ENCODE measurements at regions not wholly inside any gene's neighbourhood (a gene's known extent, or its start where the extent isn't known, plus 50 kb on each side); places are given as distances from the start of the nearest gene placed in this dataset.

GRCh38 chr2:129726216-129726615 lies 253.2 kb upstream of the RAB6C start:
- no peaks in the 10 kb centered on the region for H3K9me3 ChIP-seq (ENCODE audit: insufficient read depth, low read depth)
- peaks cover 51% of the 10 kb centered on the region for H3K27me3 ChIP-seq (ENCODE audit: insufficient read depth, low read depth)
- no peaks in the 10 kb centered on the region for H3K79me2 ChIP-seq (ENCODE audit: low read depth)
- no peaks in the 10 kb centered on the region for H3F3A ChIP-seq (ENCODE audit: insufficient read depth, low read depth)
- BruUV-seq (replicated peaks): no TSS peak
- no peak for DNase-seq
- H3K4me3 ChIP-seq: no peak overlapping the region
- H3K9me2 ChIP-seq (ENCODE audit: insufficient read depth): no peaks in the 10 kb centered on the region
- no peaks in the 10 kb centered on the region for H3K36me3 ChIP-seq (ENCODE audit: low read depth)
- POLR2A ChIA-PET (ENCODE audit: unreplicated experiment): no interaction called here
- no peak overlapping the region for H3K27ac ChIP-seq
- no peak overlapping the region for H3K4me2 ChIP-seq
- H3K4me1 ChIP-seq (replicated peaks; ENCODE audit: insufficient read depth): no peaks in the 10 kb centered on the region
- CTCF ChIA-PET: no interaction called here
- TF ChIP-seq EZH2 (IDR thresholded peaks at IDR 0.05; ENCODE audit: low read depth): no peak
- no peak for TF ChIP-seq CTCF (conservative IDR thresholded peaks at IDR 0.05)
- H2AFZ ChIP-seq: no peak overlapping the region
- H4K20me1 ChIP-seq (ENCODE audit: insufficient read depth): no peaks in the 10 kb centered on the region
- intact Hi-C loops (cut with micrococcal nuclease; ENCODE audit: unreplicated experiment): no loop called here

- CTCF ChIA-PET: no interaction called here
- no peaks in the 10 kb centered on the region for H3K79me2 ChIP-seq (ENCODE audit: low read depth)
- H3K9me2 ChIP-seq (ENCODE audit: insufficient read depth): no peaks in the 10 kb centered on the region
- no peak overlapping the region for H3K27ac ChIP-seq
- DNase-seq: no peak
- no peak overlapping the region for H3K4me3 ChIP-seq
- no peaks in the 10 kb centered on the region for H3K36me3 ChIP-seq (ENCODE audit: low read depth)
- no peaks in the 10 kb centered on the region for H3K4me1 ChIP-seq (replicated peaks; ENCODE audit: insufficient read depth)
- H3K9me3 ChIP-seq (ENCODE audit: insufficient read depth, low read depth): no peaks in the 10 kb centered on the region
- H3K27me3 ChIP-seq (ENCODE audit: insufficient read depth, low read depth): peaks cover 49% of the 10 kb centered on the region
- intact Hi-C loops (cut with micrococcal nuclease; ENCODE audit: unreplicated experiment): no loop called here
- no peaks in the 10 kb centered on the region for H4K20me1 ChIP-seq (ENCODE audit: insufficient read depth)
- H3K4me2 ChIP-seq: no peak overlapping the region
- no peaks in the 10 kb centered on the region for H3F3A ChIP-seq (ENCODE audit: insufficient read depth, low read depth)
- H2AFZ ChIP-seq: no peak overlapping the region
- no peak for TF ChIP-seq EZH2 (IDR thresholded peaks at IDR 0.05; ENCODE audit: low read depth)
- TF ChIP-seq CTCF (conservative IDR thresholded peaks at IDR 0.05): no peak
- no TSS peak for BruUV-seq (replicated peaks)
- POLR2A ChIA-PET (ENCODE audit: unreplicated experiment): no interaction called here
Observed at GRCh38 chr2:129727286-129727685, 252.2 kb upstream of the RAB6C start.

- no peaks in the 10 kb centered on the region for H3F3A ChIP-seq (ENCODE audit: insufficient read depth, low read depth)
- H3K27ac ChIP-seq: no peak overlapping the region
- no peaks in the 10 kb centered on the region for H4K20me1 ChIP-seq (ENCODE audit: insufficient read depth)
- POLR2A ChIA-PET (ENCODE audit: unreplicated experiment): no interaction called here
- H3K36me3 ChIP-seq (ENCODE audit: low read depth): no peaks in the 10 kb centered on the region
- no peaks in the 10 kb centered on the region for H3K4me1 ChIP-seq (replicated peaks; ENCODE audit: insufficient read depth)
- no peaks in the 10 kb centered on the region for H3K9me3 ChIP-seq (ENCODE audit: insufficient read depth, low read depth)
- H3K79me2 ChIP-seq (ENCODE audit: low read depth): no peaks in the 10 kb centered on the region
- TF ChIP-seq CTCF (conservative IDR thresholded peaks at IDR 0.05) (no peak), EZH2 (IDR thresholded peaks at IDR 0.05; ENCODE audit: low read depth) (no peak)
- intact Hi-C loops (cut with micrococcal nuclease; ENCODE audit: unreplicated experiment): no loop called here
- H3K4me2 ChIP-seq: no peak overlapping the region
- H2AFZ ChIP-seq: no peak overlapping the region
- H3K9me2 ChIP-seq (ENCODE audit: insufficient read depth): no peaks in the 10 kb centered on the region
- CTCF ChIA-PET: no interaction called here
- no peak for DNase-seq
- BruUV-seq (replicated peaks): no TSS peak
- H3K27me3 ChIP-seq (ENCODE audit: insufficient read depth, low read depth): peaks cover 47% of the 10 kb centered on the region
- no peak overlapping the region for H3K4me3 ChIP-seq
Observed at GRCh38 chr2:129728035-129728972, 251.2 kb upstream of the RAB6C start.
